GM12892 (cell line): ENCODE measurements at regions not wholly inside any gene's neighbourhood (a gene's known extent, or its start where the extent isn't known, plus 50 kb on each side); places are given as distances from the start of the nearest gene placed in this dataset.

Source experiments
- POLR2A ChIP-seq: IDR thresholded peaks from 2 replicates; pipeline ENCODE4 v1.6.1; 2011; ENCODE audit warnings: low read depth, low read length, control low read depth
- POLR2AphosphoS5 ChIP-seq: IDR thresholded peaks from 2 replicates; pipeline ENCODE4 v1.6.1; 2011; ENCODE audit warnings: low read depth, low read length, control low read depth
- TAF1 ChIP-seq: IDR thresholded peaks from 2 replicates; pipeline ENCODE4 v1.6.1; 2011; ENCODE audit warnings: low read depth, mild to moderate bottlenecking, control low read depth, low read length, borderline replicate concordance

GRCh38 chr6:139443231-139444112 is 69.0 kb upstream of the CITED2 start:
- TF ChIP-seq POLR2A (no peak), POLR2AphosphoS5 (no peak), TAF1 (no peak)
